ENCODE measurements at regions not wholly inside any gene's neighbourhood (a gene's known extent, or its start where the extent isn't known, plus 50 kb on each side); places are given as distances from the start of the nearest gene placed in this dataset.

DNA sequence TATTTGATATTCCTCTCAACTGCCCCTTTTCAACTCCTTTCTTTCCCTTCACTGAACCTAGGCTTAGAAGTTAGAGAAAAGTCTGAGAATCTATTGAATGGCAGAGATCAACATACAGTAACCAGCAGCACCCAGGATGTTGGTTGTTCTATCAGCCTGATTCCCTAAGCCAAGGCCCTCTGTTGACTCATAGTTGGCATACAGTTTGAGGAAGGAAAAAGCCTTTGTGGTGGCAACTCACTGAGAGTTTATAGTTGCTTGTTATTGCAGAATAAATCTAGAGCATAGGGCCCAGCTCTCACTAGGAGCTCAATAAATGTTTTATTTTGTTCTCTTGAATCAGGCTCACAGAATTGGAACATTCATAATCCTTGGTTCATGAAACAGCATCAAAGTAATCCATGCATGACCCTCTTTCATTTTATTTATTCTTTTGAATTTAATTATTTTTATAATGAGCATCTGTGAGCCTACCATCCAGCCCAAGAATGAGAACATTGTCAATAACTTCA lies 119.1 kb upstream of the ADGRF1 start:
- Mint-ChIP-seq H3K4me1 (no peaks in the 10 kb centered on the region), H3K4me3 (no peak overlapping the region), H3K36me3 (no peaks in the 10 kb centered on the region), H3K9me3 (ENCODE audit: low read depth) (no peaks in the 10 kb centered on the region), H3K27ac (no peak overlapping the region), H3K27me3 (no peaks in the 10 kb centered on the region)
- CTCF ChIA-PET: no interaction called here
- ATAC-seq (no peak), DNase-seq (no peak)

DNA sequence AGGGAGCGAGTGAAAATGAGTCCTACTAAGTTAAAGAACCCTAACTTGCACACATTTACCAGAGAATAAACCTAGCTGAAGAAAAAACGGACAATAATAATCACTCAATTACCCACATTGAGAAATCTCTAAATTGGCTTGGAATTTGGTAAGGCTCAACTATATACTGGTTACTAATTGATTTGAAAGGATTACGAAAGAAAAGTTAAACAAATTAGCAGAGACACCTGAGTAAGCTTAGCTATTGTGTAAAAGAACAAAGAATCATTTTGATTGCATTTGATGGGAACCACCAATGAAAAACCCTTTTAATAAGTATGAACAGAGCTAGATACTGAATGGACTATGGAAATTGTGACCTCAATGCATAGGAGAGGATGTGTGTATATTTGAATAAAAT lies 118.6 kb upstream of the ADGRF1 start:
- DNase-seq (no peak), ATAC-seq (no peak)
- H3K9me3 Mint-ChIP-seq (ENCODE audit: low read depth): no peaks in the 10 kb centered on the region
- no peaks in the 10 kb centered on the region for H3K27me3 Mint-ChIP-seq
- CTCF ChIA-PET: no interaction called here
- no peaks in the 10 kb centered on the region for H3K4me1 Mint-ChIP-seq
- no peak overlapping the region for H3K4me3 Mint-ChIP-seq
- no peaks in the 10 kb centered on the region for H3K36me3 Mint-ChIP-seq
- no peak overlapping the region for H3K27ac Mint-ChIP-seq

DNA sequence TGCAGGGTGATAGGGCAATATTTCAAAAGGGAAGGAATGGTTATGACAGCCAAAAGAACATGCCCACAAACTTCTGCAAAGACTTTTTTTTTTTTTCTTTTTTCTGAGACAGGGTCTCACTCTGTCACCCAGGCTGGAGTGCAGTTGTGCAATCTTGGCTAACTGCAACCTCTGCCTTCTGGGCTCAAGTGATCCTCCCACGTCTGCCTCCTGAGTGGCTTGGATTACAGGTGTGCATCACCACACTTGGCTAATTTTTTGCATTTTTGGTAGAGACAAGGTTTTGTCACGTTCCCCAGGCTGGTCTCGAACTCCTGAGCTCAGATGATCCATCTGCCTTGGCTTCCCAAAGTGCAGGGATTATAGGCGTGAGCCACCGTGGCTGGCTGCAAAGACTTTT lies 117.6 kb upstream of the ADGRF1 start:
- no peaks in the 10 kb centered on the region for H3K4me1 Mint-ChIP-seq

DNA sequence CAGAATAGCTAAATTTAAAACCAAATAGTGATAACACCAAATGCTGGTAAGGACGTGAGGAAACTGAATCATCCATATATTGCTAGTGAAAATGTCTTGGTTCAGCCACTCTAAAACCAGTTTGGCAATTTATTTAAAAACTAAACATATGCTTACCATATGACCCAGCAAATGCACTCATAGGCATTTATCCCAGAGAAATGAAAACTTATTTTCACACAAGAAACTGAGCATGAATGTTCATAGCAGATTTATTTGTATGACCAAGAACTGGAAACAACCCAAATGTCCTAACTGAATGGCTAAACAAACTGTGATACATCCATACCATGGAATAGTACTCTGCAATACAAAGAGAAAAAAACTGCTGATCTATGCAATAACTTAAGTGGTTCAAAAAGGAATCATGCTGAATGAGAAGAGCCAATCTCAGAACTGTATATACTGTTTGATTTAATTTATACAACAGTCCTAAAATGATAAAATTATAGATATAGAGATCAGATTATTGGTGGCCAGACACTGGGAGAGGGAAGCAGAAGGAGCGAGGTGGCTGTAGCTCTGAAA lies 115.6 kb upstream of the ADGRF1 start:
- no peak for DNase-seq
- ATAC-seq: no peak
- Mint-ChIP-seq H3K27me3 (no peaks in the 10 kb centered on the region), H3K36me3 (no peaks in the 10 kb centered on the region), H3K4me1 (no peaks in the 10 kb centered on the region), H3K4me3 (no peak overlapping the region), H3K27ac (no peak overlapping the region), H3K9me3 (ENCODE audit: low read depth) (no peaks in the 10 kb centered on the region)
- CTCF ChIA-PET: no interaction called here

More for the DNA sequence above, 117.6 kb upstream of the ADGRF1 start:
- ATAC-seq: no peak
- H3K9me3 Mint-ChIP-seq (ENCODE audit: low read depth): no peaks in the 10 kb centered on the region
- no peak overlapping the region for H3K4me3 Mint-ChIP-seq
- H3K27me3 Mint-ChIP-seq: no peaks in the 10 kb centered on the region
- CTCF ChIA-PET: no interaction called here
- DNase-seq: no peak
- no peak overlapping the region for H3K27ac Mint-ChIP-seq
- H3K36me3 Mint-ChIP-seq: no peaks in the 10 kb centered on the region

DNA sequence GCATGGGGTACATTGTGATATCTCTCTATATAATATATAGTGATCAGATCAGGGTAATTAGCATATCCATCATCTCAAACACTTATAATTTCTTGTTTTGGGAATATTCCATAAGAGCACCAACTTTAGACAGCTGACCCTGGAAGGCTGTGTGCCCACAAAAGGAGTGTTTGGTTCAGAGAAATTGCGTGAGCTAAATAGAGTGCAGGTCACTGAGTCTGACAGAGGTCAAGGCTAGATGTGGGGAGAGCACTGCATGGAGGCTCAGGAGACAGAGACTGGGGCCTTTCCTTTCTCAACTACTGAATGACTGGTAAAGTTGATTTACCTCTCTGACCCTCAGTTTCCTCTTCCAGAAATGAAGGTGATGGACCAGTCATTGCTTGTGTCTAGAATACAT lies 114.9 kb upstream of the ADGRF1 start:
- Mint-ChIP-seq H3K27me3 (no peaks in the 10 kb centered on the region), H3K4me3 (no peak overlapping the region), H3K27ac (no peak overlapping the region), H3K9me3 (ENCODE audit: low read depth) (no peaks in the 10 kb centered on the region), H3K36me3 (no peaks in the 10 kb centered on the region), H3K4me1 (no peaks in the 10 kb centered on the region)
- DNase-seq (no peak), ATAC-seq (no peak)
- CTCF ChIA-PET: no interaction called here

DNA sequence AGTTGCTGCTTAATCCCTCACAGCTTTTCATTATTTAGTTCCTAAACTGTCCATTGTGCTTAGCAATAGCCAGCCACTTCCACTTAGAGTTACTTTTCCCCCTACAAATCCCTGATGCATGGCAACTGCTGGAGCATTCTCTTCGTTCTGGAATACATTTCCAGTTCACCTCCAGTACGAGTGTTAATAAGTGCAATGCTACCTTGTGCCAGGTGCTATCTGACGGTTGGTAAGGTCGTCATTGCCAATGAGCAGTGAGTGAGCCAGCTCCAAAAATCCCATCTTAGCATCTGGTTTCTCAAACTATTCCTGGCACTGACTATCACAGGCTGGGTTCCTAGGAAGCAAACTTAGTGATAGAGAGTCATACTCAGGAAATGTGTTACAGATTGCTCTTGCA lies 114.1 kb upstream of the ADGRF1 start:
- Mint-ChIP-seq H3K4me3 (no peak overlapping the region), H3K27ac (no peak overlapping the region), H3K27me3 (no peaks in the 10 kb centered on the region), H3K9me3 (ENCODE audit: low read depth) (no peaks in the 10 kb centered on the region), H3K36me3 (no peaks in the 10 kb centered on the region), H3K4me1 (no peaks in the 10 kb centered on the region)
- ATAC-seq: no peak
- DNase-seq: no peak
- CTCF ChIA-PET: no interaction called here

DNA sequence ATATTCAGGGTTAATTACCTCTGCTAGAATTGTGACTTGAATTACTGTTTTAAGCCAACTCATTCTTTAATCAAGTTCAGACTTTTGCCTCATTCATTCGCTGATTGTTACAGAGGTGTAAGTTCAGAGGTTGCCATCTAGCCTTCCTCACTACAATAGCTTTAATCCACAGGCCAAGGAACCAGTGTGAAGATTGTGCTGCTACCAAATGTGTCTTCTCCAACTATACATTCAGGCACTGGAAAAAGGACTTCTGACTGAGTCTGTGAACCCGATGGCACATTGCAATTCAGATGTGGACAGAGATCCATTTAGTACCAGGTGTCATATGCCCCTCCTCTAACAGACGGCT lies 111.2 kb upstream of the ADGRF1 start:
- H3K9me3 Mint-ChIP-seq (ENCODE audit: low read depth): no peaks in the 10 kb centered on the region
- H3K4me3 Mint-ChIP-seq: no peak overlapping the region
- no peak overlapping the region for H3K27ac Mint-ChIP-seq
- ATAC-seq (no peak), DNase-seq (no peak)
- no peaks in the 10 kb centered on the region for H3K36me3 Mint-ChIP-seq
- CTCF ChIA-PET: no interaction called here
- no peaks in the 10 kb centered on the region for H3K27me3 Mint-ChIP-seq
- no peaks in the 10 kb centered on the region for H3K4me1 Mint-ChIP-seq

DNA sequence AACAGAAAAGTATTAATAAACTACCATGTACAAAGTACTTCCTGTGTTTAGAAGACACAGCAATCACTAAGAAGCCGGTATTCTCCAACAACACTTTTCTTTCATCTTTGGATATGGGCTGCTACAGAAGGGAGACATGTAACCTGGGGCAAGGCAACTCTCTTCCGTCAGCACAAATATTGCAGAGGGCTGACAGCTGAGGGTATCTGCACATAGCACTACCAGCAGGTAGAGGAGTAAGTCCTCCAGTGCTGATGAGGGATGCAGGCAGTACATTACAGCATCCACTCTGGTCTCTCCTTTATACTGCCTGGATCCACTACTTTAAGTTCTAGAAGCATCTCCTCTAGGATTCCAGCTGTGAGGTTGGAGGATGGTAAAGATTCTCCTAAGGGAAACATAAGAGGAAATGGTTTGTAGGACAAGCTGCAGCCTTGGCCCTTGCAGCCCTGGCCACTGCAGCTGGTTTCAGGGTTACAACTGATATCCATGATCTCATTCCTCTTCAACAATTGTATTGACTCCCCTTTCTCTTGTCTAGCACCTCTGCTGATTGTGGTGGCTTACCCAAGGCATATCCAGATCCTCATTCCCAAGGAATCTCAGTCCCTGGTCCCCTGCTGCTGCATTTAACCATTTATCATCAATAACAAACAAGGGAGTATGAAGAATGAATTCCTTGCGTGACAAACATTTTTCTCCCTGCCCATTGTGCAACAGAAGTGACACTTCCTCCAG lies 110.7 kb upstream of the ADGRF1 start:
- H3K9me3 Mint-ChIP-seq (ENCODE audit: low read depth): no peaks in the 10 kb centered on the region
- DNase-seq: no peak
- no peaks in the 10 kb centered on the region for H3K36me3 Mint-ChIP-seq
- no peaks in the 10 kb centered on the region for H3K4me1 Mint-ChIP-seq
- no peaks in the 10 kb centered on the region for H3K27me3 Mint-ChIP-seq
- H3K4me3 Mint-ChIP-seq: no peak overlapping the region
- ATAC-seq: no peak
- no peak overlapping the region for H3K27ac Mint-ChIP-seq
- CTCF ChIA-PET: no interaction called here

DNA sequence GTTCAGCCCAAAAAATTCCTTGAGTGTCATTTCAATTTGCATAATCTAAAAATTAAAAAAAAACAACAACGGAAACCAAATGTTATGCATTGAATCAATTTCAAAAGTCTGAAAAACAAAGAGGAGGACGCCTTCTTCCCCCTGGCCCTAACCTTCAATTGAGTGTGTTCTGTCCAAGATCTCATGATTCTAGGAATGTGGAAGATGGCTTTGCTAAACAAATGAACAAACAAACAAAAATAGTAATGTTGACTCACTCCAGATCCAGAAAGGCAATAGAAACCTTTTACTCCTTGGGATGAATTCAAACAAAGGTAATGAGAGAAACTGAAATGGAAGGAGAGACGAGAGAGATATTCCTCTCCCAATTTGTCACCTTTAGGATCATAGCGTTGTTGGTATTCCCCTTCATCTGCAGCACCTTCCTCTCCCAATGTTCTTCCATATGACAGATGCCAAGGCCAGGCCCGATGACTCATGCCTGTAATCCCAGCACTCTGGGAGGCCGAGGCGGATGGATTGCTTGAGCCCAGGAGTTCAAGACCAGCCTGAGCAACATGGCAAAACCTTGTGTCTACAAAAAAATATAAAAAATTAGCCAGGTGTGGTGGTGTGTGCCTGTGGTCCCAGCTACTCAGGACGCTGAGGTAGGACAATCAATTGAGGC lies 109.2 kb upstream of the ADGRF1 start:
- Mint-ChIP-seq H3K36me3 (no peaks in the 10 kb centered on the region), H3K27ac (no peak overlapping the region), H3K4me1 (no peaks in the 10 kb centered on the region), H3K4me3 (no peak overlapping the region), H3K27me3 (no peaks in the 10 kb centered on the region), H3K9me3 (ENCODE audit: low read depth) (no peaks in the 10 kb centered on the region)
- DNase-seq: no peak
- CTCF ChIA-PET: no interaction called here
- no peak for ATAC-seq

DNA sequence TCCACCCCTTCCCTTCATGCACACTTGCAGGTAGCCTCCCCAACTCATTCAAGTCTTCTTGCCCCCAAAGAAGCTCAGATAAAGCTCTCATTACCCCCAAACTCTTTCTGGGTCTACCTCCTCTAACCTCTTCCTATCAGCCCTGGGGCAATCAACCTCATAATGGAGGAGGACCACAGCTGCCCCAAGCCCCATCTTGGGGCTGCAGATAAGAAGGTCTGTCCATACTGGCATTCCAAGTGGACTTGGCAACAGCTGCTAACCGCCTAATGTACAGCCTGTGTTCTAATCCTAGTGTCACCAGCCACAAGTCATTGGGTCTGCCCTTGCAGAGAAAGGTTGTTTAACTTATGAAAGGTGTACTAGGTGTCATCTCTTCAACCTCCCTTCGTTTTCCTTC lies 107.4 kb upstream of the ADGRF1 start:
- no peaks in the 10 kb centered on the region for H3K27me3 Mint-ChIP-seq
- no peak overlapping the region for H3K4me3 Mint-ChIP-seq
- ATAC-seq (no peak), DNase-seq (no peak)
- no peaks in the 10 kb centered on the region for H3K9me3 Mint-ChIP-seq (ENCODE audit: low read depth)
- no peak overlapping the region for H3K27ac Mint-ChIP-seq
- CTCF ChIA-PET: no interaction called here
- H3K4me1 Mint-ChIP-seq: no peaks in the 10 kb centered on the region
- H3K36me3 Mint-ChIP-seq: no peaks in the 10 kb centered on the region

DNA sequence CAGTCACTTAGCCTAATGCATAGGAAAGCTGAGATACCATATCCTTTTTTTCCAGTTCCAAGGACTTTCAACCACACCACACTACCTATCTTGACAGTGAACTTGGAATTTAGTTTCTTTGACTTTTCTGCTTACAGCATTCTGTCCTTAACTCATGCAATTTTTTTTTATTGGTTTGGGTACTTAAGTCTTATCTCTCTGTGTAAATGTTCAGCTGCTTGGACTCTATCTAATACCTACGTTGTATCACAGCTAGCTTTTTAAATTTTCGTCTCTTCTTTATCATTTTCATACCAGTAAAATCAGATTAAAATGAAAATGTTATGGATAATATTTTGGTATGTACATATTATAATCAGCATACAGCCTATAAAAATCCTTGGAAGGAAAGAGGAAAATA lies 106.9 kb upstream of the ADGRF1 start:
- H3K27ac Mint-ChIP-seq: no peak overlapping the region
- H3K27me3 Mint-ChIP-seq: no peaks in the 10 kb centered on the region
- no peaks in the 10 kb centered on the region for H3K36me3 Mint-ChIP-seq
- CTCF ChIA-PET: no interaction called here
- no peaks in the 10 kb centered on the region for H3K9me3 Mint-ChIP-seq (ENCODE audit: low read depth)
- ATAC-seq (no peak), DNase-seq (no peak)
- H3K4me3 Mint-ChIP-seq: no peak overlapping the region
- H3K4me1 Mint-ChIP-seq: no peaks in the 10 kb centered on the region

DNA sequence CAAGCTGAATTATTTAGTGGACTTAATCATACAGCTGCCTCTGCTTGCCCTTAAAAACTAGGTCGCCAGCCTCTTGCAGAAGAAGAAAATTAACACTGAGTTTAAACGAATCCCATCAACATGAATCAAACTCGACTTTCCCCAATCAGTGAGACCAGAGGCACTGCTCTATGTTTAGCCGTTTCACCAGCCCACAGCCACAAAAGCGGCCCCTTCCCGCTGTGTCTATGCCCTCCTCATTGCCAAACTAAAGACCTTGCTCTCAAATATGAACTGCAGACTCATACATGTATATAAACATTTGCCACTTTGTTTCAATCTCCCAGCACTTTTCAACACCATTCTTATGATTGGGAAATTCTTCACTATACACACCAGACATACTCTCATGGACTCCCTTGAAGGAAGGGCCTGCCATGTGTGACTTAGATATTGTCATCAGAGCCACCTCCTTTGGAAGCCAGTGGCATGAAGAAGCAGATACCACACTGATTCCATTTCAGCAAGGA lies 105.8 kb upstream of the ADGRF1 start:
- H3K4me1 Mint-ChIP-seq: no peaks in the 10 kb centered on the region
- H3K27me3 Mint-ChIP-seq: peaks cover under 1% of the 10 kb centered on the region
- no peak overlapping the region for H3K27ac Mint-ChIP-seq
- ATAC-seq (no peak), DNase-seq (no peak)
- no peak overlapping the region for H3K4me3 Mint-ChIP-seq
- no peaks in the 10 kb centered on the region for H3K9me3 Mint-ChIP-seq (ENCODE audit: low read depth)
- H3K36me3 Mint-ChIP-seq: no peaks in the 10 kb centered on the region
- CTCF ChIA-PET: no interaction called here

DNA sequence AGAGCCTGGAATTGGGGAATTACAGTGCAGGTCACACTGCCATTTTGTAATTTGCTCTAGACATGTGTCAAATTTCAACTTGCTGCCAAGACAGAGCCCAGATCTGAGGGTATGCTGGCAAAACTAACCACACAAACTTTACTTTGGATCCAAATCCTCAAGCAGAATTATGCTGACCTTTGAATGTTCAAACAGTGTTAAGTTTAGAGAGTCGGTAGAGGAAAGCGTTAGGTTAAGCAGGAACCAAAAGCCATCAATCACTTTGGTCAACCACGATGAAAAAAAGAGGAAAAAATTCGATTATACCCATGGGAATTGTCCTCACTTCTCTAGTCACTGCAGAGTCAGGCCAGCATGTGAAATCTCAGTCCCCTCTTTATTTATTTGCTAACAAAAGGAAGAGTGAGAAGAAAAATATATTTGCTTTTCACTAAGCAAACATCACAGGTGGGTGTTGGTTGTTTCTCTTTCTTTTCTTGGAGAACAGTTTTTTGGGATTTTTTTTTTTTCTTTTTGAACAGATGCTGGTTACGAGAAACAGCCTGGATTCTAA lies 105.1 kb upstream of the ADGRF1 start:
- Mint-ChIP-seq H3K9me3 (ENCODE audit: low read depth) (no peaks in the 10 kb centered on the region), H3K4me1 (no peaks in the 10 kb centered on the region), H3K27ac (no peak overlapping the region), H3K4me3 (no peak overlapping the region), H3K27me3 (peaks cover 2% of the 10 kb centered on the region), H3K36me3 (no peaks in the 10 kb centered on the region)
- CTCF ChIA-PET: no interaction called here
- no peak for ATAC-seq
- DNase-seq: no peak
